Adrenal gland (tissue), 9 donors: ENCODE measurements at regions not wholly inside any gene's neighbourhood (a gene's known extent, or its start where the extent isn't known, plus 50 kb on each side); places are given as distances from the start of the nearest gene placed in this dataset.
"Not testable (repeated sequence)": the region's sequence is repeated elsewhere in the genome, so short reads cannot be mapped to it uniquely, and the experiment has no call there.

Experiments used
- DNase-seq, 7 donors: peaks; one replicate each; pipeline ENCODE4 v3.0.0-alpha.2; 2019 to 2020
- H3K27ac ChIP-seq, 5 donors: fragments of 200-600 bp; sonication (generic) in 4 of 5; 1 replicate in 3 of 5; 2 replicates in 2 of 5; pipeline versions ENCODE4 v1.5.1 to v1.8.0; 2016 to 2020; ENCODE audit warnings: mild to moderate bottlenecking in 1 of 5
- H3K27me3 ChIP-seq: fragments of 200-600 bp; 2 replicates; pipeline ENCODE4 v1.8.0; 2021
- H3K36me3 ChIP-seq, 2 donors: fragments of 200-600 bp; replicated peaks in 1 of 2; 1 replicate in 1 of 2; 2 replicates in 1 of 2; pipeline versions ENCODE4 v1.5.1 to v1.8.0; 2018 to 2022
- H3K4me1 ChIP-seq, 2 donors: fragments of 200-600 bp; replicated peaks in 1 of 2; 1 replicate in 1 of 2; 2 replicates in 1 of 2; pipeline versions ENCODE4 v1.5.1 to v1.8.0; 2018 to 2021
- H3K4me3 ChIP-seq, 4 donors: fragments of 200-600 bp; sonication (generic) in 3 of 4; one replicate each; pipeline ENCODE4 v1.5.1; 2016 to 2018
- H3K9me3 ChIP-seq, 3 donors: fragments of 200-600 bp; sonication (generic) in 1 of 3; replicated peaks in 1 of 3; 1 replicate in 2 of 3; 2 replicates in 1 of 3; pipeline versions ENCODE4 v1.5.1 to v1.8.0; 2016 to 2021
- POLR2A ChIP-seq, 2 donors: fragments of 450-650 bp; IDR thresholded peaks; one replicate each; pipeline ENCODE4 v1.6.1; 2017; ENCODE audit warnings: antibody characterized with exemption in 2 of 2, mild to moderate bottlenecking in 2 of 2, moderate library complexity in 1 of 2
- WGBS, 4 donors: extraction: QIAGEN DNeasy Blood & Tissue Kit in 2 of 4; methylation state at CpG; one replicate each; pipeline versions ENCODE4 v1.1.5 to v1.1.7; 2013 to 2017; 5-methylcytosine and 5-hydroxymethylcytosine counted together
- intact Hi-C, 2 donors: fragments of 100-400 bp; cut with DNase I; formaldehyde crosslinking; loops; one replicate each; pipeline versions ENCODE4 v1.14.1 to v1.15.0; 2022 to 2023
- TF ChIP-seq, protein P1 (sequence below), 6 experiments: fragments of 450-650 bp in 4 of 6; fragments of 200-600 bp in 2 of 6; sonication (generic) in 1 of 6; IDR thresholded peaks; 1 replicate in 5 of 6; 2 replicates in 1 of 6; pipeline versions ENCODE4 v1.5.1 to v1.8.0; 2016 to 2021; ENCODE audit warnings: antibody characterized with exemption in 6 of 6, mild to moderate bottlenecking in 2 of 6, moderate library complexity in 1 of 6
- donor health status: healthy with polysubstance abuse.
- donor health status: Bipolar disorder and iron deficiency.
- donor health status: DM: yes; HTN: yes; CAD: no.
- donor health status: DM: no; HTN: no; CAD: no.
- donor health status: DM: no; HTN: no; CAD: no.

DNA sequence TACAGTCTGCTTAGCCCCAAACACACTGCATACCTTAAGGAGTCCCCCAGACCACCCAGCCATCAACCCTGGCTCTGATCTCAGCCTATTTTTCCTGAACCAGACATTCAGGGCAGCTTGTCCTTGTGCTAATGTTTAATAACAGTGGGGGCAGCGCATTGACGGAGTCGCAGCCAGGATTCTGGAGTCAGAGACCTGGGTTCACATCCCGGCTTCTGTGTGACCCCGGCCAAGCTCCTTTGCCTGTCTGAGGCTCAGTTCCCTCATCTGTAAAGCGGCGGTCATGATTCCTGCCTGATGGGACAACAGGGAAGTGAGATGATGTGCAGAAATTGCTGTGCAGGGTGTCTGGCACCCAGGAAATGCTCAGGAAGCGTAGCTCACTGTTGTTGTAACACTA lies 63.1 kb downstream of the MATN1 start:
- H3K36me3 ChIP-seq: no peaks in the 10 kb centered on the region
- no peaks in the 10 kb centered on the region for H3K4me1 ChIP-seq
- no peak for DNase-seq
- peaks cover 10% of the 10 kb centered on the region for H3K27me3 ChIP-seq
- H3K9me3 ChIP-seq: no peaks in the 10 kb centered on the region
- TF ChIP-seq POLR2A (IDR thresholded peaks at IDR 0.05): no peak
- TF ChIP-seq, protein P1, sequence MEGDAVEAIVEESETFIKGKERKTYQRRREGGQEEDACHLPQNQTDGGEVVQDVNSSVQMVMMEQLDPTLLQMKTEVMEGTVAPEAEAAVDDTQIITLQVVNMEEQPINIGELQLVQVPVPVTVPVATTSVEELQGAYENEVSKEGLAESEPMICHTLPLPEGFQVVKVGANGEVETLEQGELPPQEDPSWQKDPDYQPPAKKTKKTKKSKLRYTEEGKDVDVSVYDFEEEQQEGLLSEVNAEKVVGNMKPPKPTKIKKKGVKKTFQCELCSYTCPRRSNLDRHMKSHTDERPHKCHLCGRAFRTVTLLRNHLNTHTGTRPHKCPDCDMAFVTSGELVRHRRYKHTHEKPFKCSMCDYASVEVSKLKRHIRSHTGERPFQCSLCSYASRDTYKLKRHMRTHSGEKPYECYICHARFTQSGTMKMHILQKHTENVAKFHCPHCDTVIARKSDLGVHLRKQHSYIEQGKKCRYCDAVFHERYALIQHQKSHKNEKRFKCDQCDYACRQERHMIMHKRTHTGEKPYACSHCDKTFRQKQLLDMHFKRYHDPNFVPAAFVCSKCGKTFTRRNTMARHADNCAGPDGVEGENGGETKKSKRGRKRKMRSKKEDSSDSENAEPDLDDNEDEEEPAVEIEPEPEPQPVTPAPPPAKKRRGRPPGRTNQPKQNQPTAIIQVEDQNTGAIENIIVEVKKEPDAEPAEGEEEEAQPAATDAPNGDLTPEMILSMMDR (IDR thresholded peaks at IDR 0.05): no peak
- no peak overlapping the region for H3K4me3 ChIP-seq
- WGBS, 4 donors: 64 to 79% (median 73%) methylated on average over 5 to 8 of the region's 8 CpGs
- no peak overlapping the region for H3K27ac ChIP-seq
- intact Hi-C loops: no loop called here

DNA sequence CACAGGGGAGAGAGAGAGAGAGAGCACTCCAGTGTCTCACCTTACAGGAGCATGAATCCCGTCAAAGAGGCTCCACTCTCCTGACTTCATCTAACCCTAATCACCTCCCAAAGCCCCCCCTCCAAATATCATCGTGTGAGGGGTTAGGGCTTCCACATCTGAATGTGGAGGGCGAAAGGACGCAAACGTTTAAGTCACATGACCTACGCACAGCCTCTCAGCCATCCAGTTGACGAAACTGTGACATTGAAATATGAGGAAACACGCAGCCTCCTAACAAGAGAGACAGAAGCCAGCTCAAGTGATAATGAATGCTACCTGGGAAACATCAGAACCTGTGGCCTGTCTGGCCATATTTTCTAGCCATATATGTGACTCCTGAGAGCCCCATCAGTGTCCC lies 63.7 kb downstream of the MATN1 start:
- H3K4me1 ChIP-seq: no peaks in the 10 kb centered on the region
- no peak for DNase-seq
- WGBS, 4 donors: 57 to 70% (median 65%) methylated on average over 7 to 8 of the region's 8 CpGs
- no peak overlapping the region for H3K27ac ChIP-seq
- H3K36me3 ChIP-seq: no peaks in the 10 kb centered on the region
- no peak for TF ChIP-seq POLR2A (IDR thresholded peaks at IDR 0.05)
- TF ChIP-seq, protein P1 (IDR thresholded peaks at IDR 0.05): no peak
- peaks cover 10% of the 10 kb centered on the region for H3K27me3 ChIP-seq
- no peak overlapping the region for H3K4me3 ChIP-seq
- intact Hi-C loops: no loop called here
- H3K9me3 ChIP-seq: no peaks in the 10 kb centered on the region

DNA sequence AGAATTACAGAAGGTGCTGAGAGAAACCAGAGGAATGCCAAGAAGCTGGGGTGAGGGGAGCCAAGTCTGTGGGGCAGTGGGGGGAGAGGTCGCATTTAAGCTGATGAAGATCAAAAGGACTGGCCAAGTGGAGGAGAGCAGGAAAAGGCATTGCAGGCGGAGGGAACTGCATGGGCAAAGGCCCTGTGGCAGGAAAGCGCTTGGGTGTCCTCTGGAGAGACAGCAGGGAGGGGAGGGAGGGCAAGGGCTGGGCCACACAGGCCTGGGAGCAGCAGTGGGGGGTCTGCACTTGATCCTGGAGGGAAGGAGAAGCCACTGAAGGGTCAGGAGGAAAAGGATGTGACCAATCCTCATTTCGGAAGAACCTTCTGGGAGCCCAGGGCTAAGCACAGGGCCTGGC lies 65.0 kb downstream of the MATN1 start:
- DNase-seq, H3K36me3 ChIP-seq, H3K4me3 ChIP-seq, H3K4me1 ChIP-seq, intact Hi-C loops, H3K27ac ChIP-seq, H3K9me3 ChIP-seq: not testable (repeated sequence)
- H3K27me3 ChIP-seq: peaks cover 10% of the 10 kb centered on the region
- WGBS, 4 donors: 68 to 84% (median 76%) methylated on average over 4 of the region's 4 CpGs

DNA sequence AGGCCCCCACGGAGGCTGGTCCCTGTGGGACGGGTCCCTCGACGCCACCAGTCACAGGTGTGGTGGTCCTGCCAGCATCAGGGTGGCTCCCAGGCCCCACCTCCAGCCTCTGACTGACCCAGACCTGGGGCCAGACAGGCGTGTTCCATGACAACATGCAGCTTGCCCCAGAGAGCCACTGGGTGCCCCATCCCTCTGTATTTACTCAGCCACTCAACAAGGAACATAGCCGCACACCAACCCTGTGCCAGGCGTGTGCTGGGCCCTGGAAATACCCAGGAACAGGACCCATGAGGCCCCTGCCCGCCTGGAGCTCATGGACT lies 65.4 kb downstream of the MATN1 start:
- no peak overlapping the region for H3K4me3 ChIP-seq
- no peak overlapping the region for H3K27ac ChIP-seq
- WGBS, 4 donors: 65 to 84% (median 74%) methylated on average over 4 to 8 of the region's 8 CpGs
- peaks cover 10% of the 10 kb centered on the region for H3K27me3 ChIP-seq
- intact Hi-C loops: no loop called here
- no peaks in the 10 kb centered on the region for H3K9me3 ChIP-seq
- H3K4me1 ChIP-seq: no peaks in the 10 kb centered on the region
- DNase-seq: no peak
- TF ChIP-seq, protein P1 (IDR thresholded peaks at IDR 0.05): no peak
- TF ChIP-seq POLR2A (IDR thresholded peaks at IDR 0.05): no peak
- H3K36me3 ChIP-seq: no peaks in the 10 kb centered on the region

DNA sequence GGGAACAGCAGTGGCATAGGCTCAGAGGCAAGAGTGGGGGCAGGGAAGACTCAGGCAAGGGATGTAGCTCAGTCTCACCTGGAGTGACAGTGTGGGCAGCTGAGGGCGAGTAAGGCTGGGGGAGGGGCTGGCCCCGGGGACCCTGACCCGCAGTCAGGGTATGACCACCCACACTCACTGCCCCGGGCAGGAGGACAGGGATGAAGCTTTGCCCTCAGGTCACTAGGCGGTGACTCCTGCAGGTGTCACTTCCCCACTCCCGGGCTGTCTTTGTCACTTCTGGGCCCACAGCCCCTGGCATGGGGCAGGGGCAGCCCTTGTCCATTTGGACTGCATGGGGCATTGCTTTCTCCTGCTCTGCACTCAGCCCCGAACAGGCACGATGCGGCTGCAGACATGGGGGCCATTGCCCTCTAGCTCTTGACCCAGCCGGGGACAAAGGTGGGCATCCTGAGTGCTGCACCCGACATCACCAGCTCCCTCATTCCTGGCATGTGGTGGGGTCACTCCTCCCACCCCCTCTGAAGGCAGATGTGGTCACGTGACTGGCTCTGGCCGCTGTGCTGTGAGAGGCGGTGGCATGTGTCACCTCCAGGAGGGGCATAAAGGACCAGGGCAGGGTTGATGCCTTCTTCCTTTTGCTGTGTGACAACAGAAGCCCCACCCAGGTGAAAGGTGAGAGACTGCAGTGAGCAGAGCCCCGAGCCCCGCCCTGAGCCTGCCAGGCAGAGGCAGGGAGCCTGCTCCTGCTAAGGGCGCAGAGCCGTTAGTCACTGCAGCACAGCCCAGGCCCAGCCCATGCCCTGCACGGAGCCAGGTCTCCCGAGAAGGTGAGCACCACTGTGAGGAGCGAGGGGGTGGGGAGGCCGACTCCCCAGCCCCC lies 66.0 kb downstream of the MATN1 start:
- intact Hi-C loops: no loop called here
- Histone ChIP-seq H3K36me3 (no peaks in the 10 kb centered on the region), H3K9me3 (no peaks in the 10 kb centered on the region), H3K27ac (no peak overlapping the region), H3K27me3 (peaks cover 10% of the 10 kb centered on the region), H3K4me3 (no peak overlapping the region), H3K4me1 (no peaks in the 10 kb centered on the region)
- WGBS, 4 donors: 57 to 66% (median 60%) methylated on average over 15 to 22 of the region's 22 CpGs
- no peak for DNase-seq
- TF ChIP-seq POLR2A (IDR thresholded peaks at IDR 0.05): no peak
- TF ChIP-seq, protein P1 (IDR thresholded peaks at IDR 0.05): no peak
